ENCODE measurements at regions not wholly inside any gene's neighbourhood (a gene's known extent, or its start where the extent isn't known, plus 50 kb on each side); places are given as distances from the start of the nearest gene placed in this dataset.

- DNase-seq (ENCODE audit: low spot score), result no peak
Measured at GRCh38 chr5:23367874-23368273, 139.5 kb upstream of the PRDM9 start.

- DNase-seq (ENCODE audit: low spot score), result no peak
Measured at GRCh38 chr5:23353286-23353685, 154.1 kb upstream of the PRDM9 start.

GRCh38 chr5:23352446-23352845 lies 155.0 kb upstream of the PRDM9 start:
- peak; percentile 7 for DNase-seq (ENCODE audit: low spot score)

- no peak for DNase-seq (ENCODE audit: low spot score)
Measured at GRCh38 chr5:23343121-23343520, 164.3 kb upstream of the PRDM9 start.

- DNase-seq (ENCODE audit: low spot score), result peak; percentile 9
Measured at GRCh38 chr5:23332650-23333251, 174.7 kb upstream of the PRDM9 start.

- DNase-seq (ENCODE audit: low spot score), result no peak
Measured at GRCh38 chr5:23330726-23331125, 176.7 kb upstream of the PRDM9 start.

GRCh38 chr5:23319901-23320300 lies 187.5 kb upstream of the PRDM9 start:
- DNase-seq (ENCODE audit: low spot score), result no peak

GRCh38 chr5:23318960-23319359 lies 188.4 kb upstream of the PRDM9 start:
- no peak for DNase-seq (ENCODE audit: low spot score)

- DNase-seq (ENCODE audit: low spot score), result no peak
Measured at GRCh38 chr5:23318166-23318565, 189.2 kb upstream of the PRDM9 start.

- no peak for DNase-seq (ENCODE audit: low spot score)
Measured at GRCh38 chr5:23316060-23316591, 191.3 kb upstream of the PRDM9 start.

- no peak for DNase-seq (ENCODE audit: low spot score)
Measured at GRCh38 chr5:23314827-23315226, 192.6 kb upstream of the PRDM9 start.

- no peak for DNase-seq (ENCODE audit: low spot score)
Measured at GRCh38 chr5:23305055-23305454, 202.4 kb upstream of the PRDM9 start.

- DNase-seq (ENCODE audit: low spot score), result no peak
Measured at GRCh38 chr5:23303836-23304235, 203.6 kb upstream of the PRDM9 start.

- no peak for DNase-seq (ENCODE audit: low spot score)
Measured at GRCh38 chr5:23303435-23303834, 204.0 kb upstream of the PRDM9 start.

GRCh38 chr5:23302438-23302837 lies 205.0 kb upstream of the PRDM9 start:
- DNase-seq (ENCODE audit: low spot score), result peak; percentile 14

GRCh38 chr5:23289162-23289561 lies 218.2 kb upstream of the PRDM9 start:
- no peak for DNase-seq (ENCODE audit: low spot score)

- no peak for DNase-seq (ENCODE audit: low spot score)
Measured at GRCh38 chr5:23284656-23285055, 222.8 kb upstream of the PRDM9 start.

GRCh38 chr5:23274171-23274570 lies 233.2 kb upstream of the PRDM9 start:
- no peak for DNase-seq (ENCODE audit: low spot score)

- no peak for DNase-seq (ENCODE audit: low spot score)
Measured at GRCh38 chr5:23269981-23270380, 237.4 kb upstream of the PRDM9 start.

- DNase-seq (ENCODE audit: low spot score), result no peak
Measured at GRCh38 chr5:23268136-23268535, 239.3 kb upstream of the PRDM9 start.

- no peak for DNase-seq (ENCODE audit: low spot score)
Measured at GRCh38 chr5:23260621-23261020, 246.8 kb upstream of the PRDM9 start.

- no peak for DNase-seq (ENCODE audit: low spot score)
Measured at GRCh38 chr5:23257656-23258055, 249.8 kb upstream of the PRDM9 start.

GRCh38 chr5:23253621-23254198 lies 253.7 kb upstream of the PRDM9 start:
- DNase-seq (ENCODE audit: low spot score), result no peak

- no peak for DNase-seq (ENCODE audit: low spot score)
Measured at GRCh38 chr5:23242891-23243290, 264.5 kb upstream of the PRDM9 start.
